ENCODE measurements at regions not wholly inside any gene's neighbourhood (a gene's known extent, or its start where the extent isn't known, plus 50 kb on each side); places are given as distances from the start of the nearest gene placed in this dataset.

GRCh38 chr18:40883271-40883670 is 1071.8 kb upstream of the PIK3C3 start:
- no peak overlapping the region for H3K4me3 ChIP-seq (ENCODE audit: low read length in 2 of 2)
- no peaks in the 10 kb centered on the region for H3K27me3 ChIP-seq (ENCODE audit: control insufficient read depth in 2 of 2, insufficient read depth in 2 of 2, low read length in 2 of 2)
- H3K36me3 ChIP-seq (ENCODE audit: control insufficient read depth in 2 of 2, insufficient read depth in 2 of 2, low read length in 2 of 2), result no peaks in the 10 kb centered on the region
- no peak overlapping the region for H3K9ac ChIP-seq (ENCODE audit: low read depth in 1 of 2, low read length in 2 of 2)
- no peaks in the 10 kb centered on the region for H3K9me3 ChIP-seq (ENCODE audit: control insufficient read depth in 2 of 2, low read length in 2 of 2)
- H3K4me1 ChIP-seq (ENCODE audit: control insufficient read depth in 2 of 2, insufficient read depth in 2 of 2, low read length in 2 of 2), result no peaks in the 10 kb centered on the region
- H3K27ac ChIP-seq (ENCODE audit: low read depth in 2 of 2, low read length in 2 of 2), result no peak overlapping the region

GRCh38 chr18:40882468-40882867 is 1072.6 kb upstream of the PIK3C3 start:
- H3K4me3 ChIP-seq (ENCODE audit: low read length in 2 of 2), result no peak overlapping the region
- H3K27ac ChIP-seq (ENCODE audit: low read depth in 2 of 2, low read length in 2 of 2), result no peak overlapping the region
- H3K27me3 ChIP-seq (ENCODE audit: control insufficient read depth in 2 of 2, insufficient read depth in 2 of 2, low read length in 2 of 2), result no peaks in the 10 kb centered on the region
- H3K36me3 ChIP-seq (ENCODE audit: control insufficient read depth in 2 of 2, insufficient read depth in 2 of 2, low read length in 2 of 2), result no peaks in the 10 kb centered on the region
- no peaks in the 10 kb centered on the region for H3K4me1 ChIP-seq (ENCODE audit: control insufficient read depth in 2 of 2, insufficient read depth in 2 of 2, low read length in 2 of 2)
- no peak overlapping the region for H3K9ac ChIP-seq (ENCODE audit: low read depth in 1 of 2, low read length in 2 of 2)
- H3K9me3 ChIP-seq (ENCODE audit: control insufficient read depth in 2 of 2, low read length in 2 of 2), result no peaks in the 10 kb centered on the region

- Histone ChIP-seq H3K4me3 (ENCODE audit: low read length in 2 of 2) (no peak overlapping the region), H3K9me3 (ENCODE audit: control insufficient read depth in 2 of 2, low read length in 2 of 2) (no peaks in the 10 kb centered on the region), H3K36me3 (ENCODE audit: control insufficient read depth in 2 of 2, insufficient read depth in 2 of 2, low read length in 2 of 2) (no peaks in the 10 kb centered on the region), H3K27ac (ENCODE audit: low read depth in 2 of 2, low read length in 2 of 2) (no peak overlapping the region), H3K9ac (ENCODE audit: low read depth in 1 of 2, low read length in 2 of 2) (no peak overlapping the region), H3K4me1 (ENCODE audit: control insufficient read depth in 2 of 2, insufficient read depth in 2 of 2, low read length in 2 of 2) (no peaks in the 10 kb centered on the region), H3K27me3 (ENCODE audit: control insufficient read depth in 2 of 2, insufficient read depth in 2 of 2, low read length in 2 of 2) (no peaks in the 10 kb centered on the region)
These were observed 1076.7 kb upstream of the PIK3C3 start for GRCh38 chr18:40878371-40878770.

GRCh38 chr18:40877096-40877495 is 1077.9 kb upstream of the PIK3C3 start:
- Histone ChIP-seq H3K9me3 (ENCODE audit: control insufficient read depth in 2 of 2, low read length in 2 of 2) (no peaks in the 10 kb centered on the region), H3K27ac (ENCODE audit: low read depth in 2 of 2, low read length in 2 of 2) (no peak overlapping the region), H3K4me3 (ENCODE audit: low read length in 2 of 2) (no peak overlapping the region)

GRCh38 chr18:40875101-40875615 is 1079.9 kb upstream of the PIK3C3 start:
- Histone ChIP-seq H3K9ac (ENCODE audit: low read depth in 1 of 2, low read length in 2 of 2) (no peak overlapping the region), H3K9me3 (ENCODE audit: control insufficient read depth in 2 of 2, low read length in 2 of 2) (no peaks in the 10 kb centered on the region), H3K36me3 (ENCODE audit: control insufficient read depth in 2 of 2, insufficient read depth in 2 of 2, low read length in 2 of 2) (no peaks in the 10 kb centered on the region), H3K4me1 (ENCODE audit: control insufficient read depth in 2 of 2, insufficient read depth in 2 of 2, low read length in 2 of 2) (no peaks in the 10 kb centered on the region), H3K4me3 (ENCODE audit: low read length in 2 of 2) (no peak overlapping the region), H3K27me3 (ENCODE audit: control insufficient read depth in 2 of 2, insufficient read depth in 2 of 2, low read length in 2 of 2) (no peaks in the 10 kb centered on the region), H3K27ac (ENCODE audit: low read depth in 2 of 2, low read length in 2 of 2) (no peak overlapping the region)

More at GRCh38 chr18:40877096-40877495, 1077.9 kb upstream of the PIK3C3 start:
- H3K4me1 ChIP-seq (ENCODE audit: control insufficient read depth in 2 of 2, insufficient read depth in 2 of 2, low read length in 2 of 2), result no peaks in the 10 kb centered on the region
- no peaks in the 10 kb centered on the region for H3K27me3 ChIP-seq (ENCODE audit: control insufficient read depth in 2 of 2, insufficient read depth in 2 of 2, low read length in 2 of 2)
- no peak overlapping the region for H3K9ac ChIP-seq (ENCODE audit: low read depth in 1 of 2, low read length in 2 of 2)
- no peaks in the 10 kb centered on the region for H3K36me3 ChIP-seq (ENCODE audit: control insufficient read depth in 2 of 2, insufficient read depth in 2 of 2, low read length in 2 of 2)

- H3K4me3 ChIP-seq (ENCODE audit: low read length in 2 of 2), result no peak overlapping the region
- no peaks in the 10 kb centered on the region for H3K27me3 ChIP-seq (ENCODE audit: control insufficient read depth in 2 of 2, insufficient read depth in 2 of 2, low read length in 2 of 2)
- no peaks in the 10 kb centered on the region for H3K9me3 ChIP-seq (ENCODE audit: control insufficient read depth in 2 of 2, low read length in 2 of 2)
- no peaks in the 10 kb centered on the region for H3K4me1 ChIP-seq (ENCODE audit: control insufficient read depth in 2 of 2, insufficient read depth in 2 of 2, low read length in 2 of 2)
- H3K36me3 ChIP-seq (ENCODE audit: control insufficient read depth in 2 of 2, insufficient read depth in 2 of 2, low read length in 2 of 2), result no peaks in the 10 kb centered on the region
- H3K9ac ChIP-seq (ENCODE audit: low read depth in 1 of 2, low read length in 2 of 2), result no peak overlapping the region
- H3K27ac ChIP-seq (ENCODE audit: low read depth in 2 of 2, low read length in 2 of 2), result no peak overlapping the region
These were observed 1080.8 kb upstream of the PIK3C3 start for GRCh38 chr18:40874233-40874632.

- H3K4me3 ChIP-seq (ENCODE audit: low read length in 2 of 2), result no peak overlapping the region
- H3K27ac ChIP-seq (ENCODE audit: low read depth in 2 of 2, low read length in 2 of 2), result no peak overlapping the region
- H3K9ac ChIP-seq (ENCODE audit: low read depth in 1 of 2, low read length in 2 of 2), result no peak overlapping the region
- no peaks in the 10 kb centered on the region for H3K36me3 ChIP-seq (ENCODE audit: control insufficient read depth in 2 of 2, insufficient read depth in 2 of 2, low read length in 2 of 2)
- no peaks in the 10 kb centered on the region for H3K27me3 ChIP-seq (ENCODE audit: control insufficient read depth in 2 of 2, insufficient read depth in 2 of 2, low read length in 2 of 2)
- H3K9me3 ChIP-seq (ENCODE audit: control insufficient read depth in 2 of 2, low read length in 2 of 2), result no peaks in the 10 kb centered on the region
- H3K4me1 ChIP-seq (ENCODE audit: control insufficient read depth in 2 of 2, insufficient read depth in 2 of 2, low read length in 2 of 2), result no peaks in the 10 kb centered on the region
These were observed 1086.8 kb upstream of the PIK3C3 start for GRCh38 chr18:40868110-40868858.

- H3K27ac ChIP-seq (ENCODE audit: low read depth in 2 of 2, low read length in 2 of 2), result no peak overlapping the region
These were observed 1087.6 kb upstream of the PIK3C3 start for GRCh38 chr18:40867459-40867858.

GRCh38 chr18:40866968-40867367 is 1088.1 kb upstream of the PIK3C3 start:
- no peak overlapping the region for H3K27ac ChIP-seq (ENCODE audit: low read depth in 2 of 2, low read length in 2 of 2)
- H3K4me3 ChIP-seq (ENCODE audit: low read length in 2 of 2), result no peak overlapping the region
- no peaks in the 10 kb centered on the region for H3K36me3 ChIP-seq (ENCODE audit: control insufficient read depth in 2 of 2, insufficient read depth in 2 of 2, low read length in 2 of 2)
- H3K27me3 ChIP-seq (ENCODE audit: control insufficient read depth in 2 of 2, insufficient read depth in 2 of 2, low read length in 2 of 2), result no peaks in the 10 kb centered on the region
- no peaks in the 10 kb centered on the region for H3K9me3 ChIP-seq (ENCODE audit: control insufficient read depth in 2 of 2, low read length in 2 of 2)
- no peak overlapping the region for H3K9ac ChIP-seq (ENCODE audit: low read depth in 1 of 2, low read length in 2 of 2)
- no peaks in the 10 kb centered on the region for H3K4me1 ChIP-seq (ENCODE audit: control insufficient read depth in 2 of 2, insufficient read depth in 2 of 2, low read length in 2 of 2)

More at GRCh38 chr18:40867459-40867858, 1087.6 kb upstream of the PIK3C3 start:
- Histone ChIP-seq H3K9ac (ENCODE audit: low read depth in 1 of 2, low read length in 2 of 2) (no peak overlapping the region), H3K27me3 (ENCODE audit: control insufficient read depth in 2 of 2, insufficient read depth in 2 of 2, low read length in 2 of 2) (no peaks in the 10 kb centered on the region), H3K36me3 (ENCODE audit: control insufficient read depth in 2 of 2, insufficient read depth in 2 of 2, low read length in 2 of 2) (no peaks in the 10 kb centered on the region), H3K4me1 (ENCODE audit: control insufficient read depth in 2 of 2, insufficient read depth in 2 of 2, low read length in 2 of 2) (no peaks in the 10 kb centered on the region), H3K9me3 (ENCODE audit: control insufficient read depth in 2 of 2, low read length in 2 of 2) (no peaks in the 10 kb centered on the region), H3K4me3 (ENCODE audit: low read length in 2 of 2) (no peak overlapping the region)

GRCh38 chr18:40866013-40866645 is 1088.9 kb upstream of the PIK3C3 start:
- Histone ChIP-seq H3K36me3 (ENCODE audit: control insufficient read depth in 2 of 2, insufficient read depth in 2 of 2, low read length in 2 of 2) (no peaks in the 10 kb centered on the region), H3K27me3 (ENCODE audit: control insufficient read depth in 2 of 2, insufficient read depth in 2 of 2, low read length in 2 of 2) (no peaks in the 10 kb centered on the region), H3K4me1 (ENCODE audit: control insufficient read depth in 2 of 2, insufficient read depth in 2 of 2, low read length in 2 of 2) (no peaks in the 10 kb centered on the region), H3K27ac (ENCODE audit: low read depth in 2 of 2, low read length in 2 of 2) (no peak overlapping the region), H3K9me3 (ENCODE audit: control insufficient read depth in 2 of 2, low read length in 2 of 2) (no peaks in the 10 kb centered on the region), H3K9ac (ENCODE audit: low read depth in 1 of 2, low read length in 2 of 2) (no peak overlapping the region), H3K4me3 (ENCODE audit: low read length in 2 of 2) (no peak overlapping the region)
